ENCODE measurements at regions not wholly inside any gene's neighbourhood (a gene's known extent, or its start where the extent isn't known, plus 50 kb on each side); places are given as distances from the start of the nearest gene placed in this dataset.
"Not testable (repeated sequence)": the region's sequence is repeated elsewhere in the genome, so short reads cannot be mapped to it uniquely, and the experiment has no call there.

GRCh38 chr5:125926172-125926571 lies 497.0 kb upstream of the GRAMD2B start:
- DNase-seq (ENCODE audit: low read depth): no peak

DNA sequence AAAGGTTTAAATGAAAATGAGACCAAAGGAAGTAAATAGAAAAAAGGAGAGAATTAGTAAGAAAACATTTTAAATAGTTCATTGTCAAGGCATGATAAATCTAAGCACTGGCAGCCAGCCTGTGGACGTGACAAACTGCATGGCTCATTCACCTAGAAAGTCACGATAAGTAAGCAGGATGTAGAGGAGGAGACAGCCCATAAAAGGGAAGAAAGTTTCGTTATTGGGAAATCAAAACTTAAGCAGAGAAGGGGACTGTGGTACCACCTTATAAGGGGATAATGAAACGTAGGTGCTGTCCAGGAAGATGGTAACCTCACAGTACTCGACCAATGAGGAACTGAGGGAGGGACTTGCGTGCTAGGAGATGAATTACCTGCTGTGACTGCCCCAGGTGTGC lies 494.5 kb upstream of the GRAMD2B start:
- peak; percentile 3 for DNase-seq (ENCODE audit: low read depth)

DNA sequence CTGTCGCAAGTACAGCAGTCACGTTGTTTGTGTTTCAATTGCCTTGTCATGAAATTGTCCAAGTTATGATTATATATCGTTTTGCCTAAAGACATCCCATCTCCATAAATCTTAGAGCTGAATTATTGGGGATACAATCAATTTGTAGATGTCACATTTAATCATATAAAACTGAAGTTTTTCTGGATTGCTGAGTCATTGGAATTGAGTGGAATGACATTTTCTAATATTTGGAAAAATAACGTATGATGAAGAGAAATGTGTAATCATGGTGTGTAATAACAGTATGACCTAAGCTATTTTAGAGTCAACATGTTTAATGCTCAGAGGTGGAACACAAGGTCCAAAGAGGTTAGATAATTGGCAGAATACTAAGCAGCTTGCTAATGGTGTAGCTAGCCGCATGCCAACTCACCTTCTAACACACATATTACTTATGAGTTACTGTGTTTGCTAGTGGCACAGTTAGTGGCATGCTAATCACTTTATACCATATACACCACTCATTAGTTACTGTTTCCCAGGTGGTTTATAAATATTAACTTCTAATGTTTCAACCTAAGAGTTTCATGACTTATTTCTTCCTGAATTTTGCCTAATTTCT lies 473.1 kb upstream of the GRAMD2B start:
- no peak for DNase-seq (ENCODE audit: low read depth)

DNA sequence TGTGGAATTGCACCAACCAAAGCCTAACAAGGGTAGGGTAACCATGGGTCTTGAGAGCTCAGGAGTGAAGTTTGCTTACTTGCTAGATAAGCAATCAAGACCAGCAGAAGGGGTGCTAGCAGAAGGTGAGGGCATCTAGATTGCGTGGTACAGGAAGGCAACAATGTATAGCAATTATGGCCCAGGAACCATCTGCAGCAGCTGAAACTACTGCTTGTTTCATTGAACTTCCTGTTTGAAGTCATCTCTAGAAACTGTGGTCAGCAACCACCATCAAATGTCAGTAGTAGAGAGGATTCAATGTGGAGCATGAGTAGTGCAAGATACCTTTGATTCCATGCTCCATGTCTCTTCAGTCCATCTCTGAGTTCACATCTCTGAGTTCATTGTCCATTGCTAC lies 462.1 kb upstream of the GRAMD2B start:
- DNase-seq (ENCODE audit: low read depth): no peak

DNA sequence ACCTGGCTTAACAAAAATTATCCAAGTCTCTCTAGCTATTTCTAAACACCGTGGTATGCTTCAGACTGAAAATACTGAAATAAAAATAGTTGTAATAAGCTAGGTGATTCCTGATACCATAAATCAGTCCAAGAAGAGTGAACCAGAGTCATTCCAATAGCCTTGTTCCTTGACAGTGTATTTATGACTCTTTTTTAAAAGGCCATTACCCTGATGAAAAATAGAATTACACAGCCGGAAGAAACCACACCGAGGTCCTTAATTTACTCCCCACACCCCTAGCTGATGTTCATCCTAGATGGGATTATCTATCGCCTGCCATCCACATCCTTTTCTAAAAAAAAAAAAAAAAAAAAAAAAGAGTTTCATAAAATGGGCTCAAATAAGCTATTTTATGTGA lies 457.6 kb upstream of the GRAMD2B start:
- DNase-seq (ENCODE audit: low read depth): no peak

- no peak for DNase-seq (ENCODE audit: low read depth)
Observed at GRCh38 chr5:125967576-125967975, 455.6 kb upstream of the GRAMD2B start.

DNA sequence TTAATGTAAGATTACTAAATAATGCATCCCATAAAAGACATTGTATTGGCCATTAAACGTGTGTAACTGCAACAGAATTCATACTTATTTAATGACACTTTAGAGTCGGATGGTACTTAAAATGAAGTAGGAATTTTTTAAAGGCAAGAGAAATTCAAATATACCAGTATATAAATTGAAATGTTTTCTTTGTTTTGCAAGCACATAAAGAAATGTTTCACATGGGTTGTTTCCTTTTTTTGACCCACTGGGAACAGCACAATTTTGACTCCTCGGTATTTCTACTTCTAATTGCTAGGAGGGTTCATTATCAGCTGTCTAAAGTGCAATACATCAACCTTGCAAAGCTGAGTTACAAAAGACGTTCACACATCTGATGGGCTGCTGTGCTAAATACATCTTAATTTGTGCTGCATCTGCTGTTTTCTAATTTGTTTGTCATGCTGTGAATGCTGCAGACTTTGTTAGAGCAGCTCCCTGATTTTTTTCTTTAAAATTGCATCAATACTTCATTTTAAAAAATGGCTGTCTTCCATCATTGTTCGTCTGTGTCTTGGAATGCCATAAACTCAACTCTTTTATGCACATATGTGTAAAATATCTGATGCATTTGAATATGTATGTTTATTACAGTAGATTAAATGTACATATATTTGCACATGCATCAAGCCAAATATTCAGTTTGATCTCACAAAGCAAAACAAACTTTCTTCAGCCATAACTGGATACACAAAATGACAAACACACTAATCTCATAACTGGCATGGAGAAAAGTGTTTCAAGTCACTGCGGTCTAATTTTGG lies 454.0 kb upstream of the GRAMD2B start:
- DNase-seq (ENCODE audit: low read depth): no peak

DNA sequence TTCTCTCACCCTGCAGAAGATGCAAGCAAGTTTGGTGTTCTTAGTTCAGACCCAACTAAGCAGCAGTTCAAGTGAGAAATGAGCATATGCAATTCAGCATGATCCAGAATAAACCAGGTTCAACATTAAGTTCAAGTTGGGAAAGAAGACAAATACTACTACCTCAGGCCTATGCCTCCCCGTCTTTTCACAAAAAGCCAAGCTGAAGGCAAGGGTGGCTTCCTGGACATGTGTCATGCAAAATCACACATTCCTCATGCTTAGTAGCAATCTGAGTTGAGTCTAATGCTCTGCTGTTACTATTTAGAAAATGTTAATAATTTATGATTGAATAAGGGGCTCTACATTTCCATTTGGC lies 453.4 kb upstream of the GRAMD2B start:
- no peak for DNase-seq (ENCODE audit: low read depth)

- no peak for DNase-seq (ENCODE audit: low read depth)
Observed at GRCh38 chr5:125970631-125971307, 452.4 kb upstream of the GRAMD2B start.

GRCh38 chr5:125972706-125973105 lies 450.5 kb upstream of the GRAMD2B start:
- DNase-seq (ENCODE audit: low read depth): no peak

- no peak for DNase-seq (ENCODE audit: low read depth)
Observed at GRCh38 chr5:125974679-125975078, 448.5 kb upstream of the GRAMD2B start.

GRCh38 chr5:125976421-125977000 lies 446.7 kb upstream of the GRAMD2B start:
- no peak for DNase-seq (ENCODE audit: low read depth)

DNA sequence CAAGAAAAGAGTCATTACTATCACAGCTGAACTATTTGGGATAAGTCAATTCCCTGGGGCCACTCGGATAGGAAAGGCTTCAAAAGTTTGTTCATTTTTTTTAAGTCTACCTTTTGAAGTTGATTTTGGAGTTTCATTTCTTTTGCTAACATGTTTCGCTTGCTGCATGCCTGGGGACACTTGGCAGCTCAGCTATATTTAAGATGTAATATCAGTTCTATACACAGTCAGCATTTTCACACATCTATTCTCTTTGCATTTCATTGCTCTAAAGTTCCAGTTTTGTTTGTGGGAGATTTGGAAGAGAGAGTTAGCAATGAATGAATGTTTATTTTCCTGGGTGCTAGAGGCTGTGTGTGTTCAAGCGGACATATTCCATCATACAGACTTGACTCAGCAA lies 445.2 kb upstream of the GRAMD2B start:
- DNase-seq (ENCODE audit: low read depth): no peak

- no peak for DNase-seq (ENCODE audit: low read depth)
Observed at GRCh38 chr5:125979636-125980035, 443.6 kb upstream of the GRAMD2B start.

- no peak for DNase-seq (ENCODE audit: low read depth)
Observed at GRCh38 chr5:125981016-125981415, 442.2 kb upstream of the GRAMD2B start.

GRCh38 chr5:125987677-125988255 lies 435.4 kb upstream of the GRAMD2B start:
- no peak for DNase-seq (ENCODE audit: low read depth)

GRCh38 chr5:125992050-125992449 lies 431.2 kb upstream of the GRAMD2B start:
- DNase-seq (ENCODE audit: low read depth): peak; percentile 75

DNA sequence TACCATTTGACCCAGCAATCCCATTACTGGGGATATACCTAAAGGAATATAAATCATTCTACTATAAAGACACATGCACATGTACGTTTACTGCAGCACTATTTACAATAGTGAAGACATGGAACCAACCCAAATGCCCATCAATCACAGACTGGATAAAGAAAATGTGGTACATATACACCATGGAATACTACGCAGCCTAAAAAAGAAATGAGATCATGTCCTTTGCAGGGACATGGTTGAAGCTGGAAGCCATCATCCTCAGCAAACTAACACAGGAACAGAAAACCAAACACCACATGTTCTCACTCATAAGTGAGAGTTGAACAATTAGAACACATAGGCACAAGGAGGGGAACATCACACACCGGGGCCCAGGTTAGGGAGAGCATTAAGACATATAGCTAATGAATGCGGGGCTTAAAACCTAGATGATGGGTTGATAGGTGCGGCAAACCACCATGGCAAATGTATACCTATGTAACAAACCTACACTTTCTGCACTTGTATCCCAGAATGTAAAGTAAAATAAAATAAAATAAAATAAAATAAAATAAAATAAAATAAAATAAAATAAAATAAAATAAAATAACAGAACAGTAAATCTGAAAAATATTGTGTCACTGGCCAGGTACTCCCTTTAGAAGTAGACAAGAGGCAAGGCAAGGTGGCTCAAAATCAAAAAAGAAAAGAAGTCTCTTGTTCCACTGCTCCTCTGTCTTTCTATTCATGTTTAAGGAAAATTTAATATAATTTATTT lies 423.8 kb upstream of the GRAMD2B start:
- DNase-seq (ENCODE audit: low read depth): not testable (repeated sequence)

DNA sequence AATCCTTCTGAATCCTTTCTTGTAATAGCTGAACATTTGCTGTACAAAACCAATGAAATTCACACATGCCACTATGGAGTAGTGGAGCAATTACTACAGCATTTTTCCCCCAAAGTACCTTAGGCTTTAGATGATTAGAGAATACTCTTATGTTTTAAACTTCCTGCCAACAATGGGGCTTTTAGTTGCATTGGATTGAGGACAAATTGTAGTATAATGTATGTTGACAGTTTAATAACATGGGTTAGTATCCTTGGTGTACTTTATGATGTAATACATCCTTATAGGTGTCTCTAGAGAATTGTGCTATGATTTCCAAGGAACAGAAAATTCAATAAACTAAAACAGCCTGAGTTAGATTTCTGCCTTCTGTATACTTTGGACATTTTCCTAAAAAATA lies 422.7 kb upstream of the GRAMD2B start:
- no peak for DNase-seq (ENCODE audit: low read depth)

DNA sequence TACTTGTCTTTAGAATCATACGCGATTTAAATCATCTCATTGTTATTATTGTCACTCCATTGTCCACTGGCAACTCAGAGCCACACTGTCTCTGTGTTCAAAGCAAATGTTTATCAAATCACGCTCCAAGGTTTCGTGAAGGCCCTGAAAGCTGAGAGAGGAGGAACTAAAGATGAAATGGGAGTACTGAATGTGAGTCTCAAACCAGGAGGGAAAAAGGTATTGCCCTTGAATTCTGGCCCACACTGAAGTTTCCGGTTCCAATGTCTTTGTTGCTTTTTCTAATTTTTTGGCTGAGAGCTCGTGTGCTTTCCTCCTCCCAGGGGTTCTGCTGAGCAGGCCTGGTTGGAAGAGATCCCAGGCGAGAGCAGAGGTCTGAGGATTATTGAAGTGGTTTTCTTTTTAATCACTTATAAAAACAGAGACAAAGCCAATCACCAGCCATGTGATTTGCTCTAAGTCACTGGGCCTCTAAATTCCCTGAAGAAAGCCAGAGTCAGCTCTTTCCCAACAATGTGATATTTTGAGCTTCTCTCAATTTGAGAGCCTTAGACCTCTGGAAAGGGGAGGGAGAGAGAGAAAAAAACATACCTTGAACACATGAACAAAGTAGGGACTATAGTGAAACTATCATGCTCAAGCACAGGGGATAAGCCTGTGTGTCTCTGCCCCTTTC lies 420.8 kb upstream of the GRAMD2B start:
- DNase-seq (ENCODE audit: low read depth): peak; percentile 87

GRCh38 chr5:126003309-126003708 lies 419.9 kb upstream of the GRAMD2B start:
- peak; percentile 94 for DNase-seq (ENCODE audit: low read depth)

Measured in amniotic epithelial cell (primary cell).